Sigmoid colon (tissue), 6 donors: ENCODE measurements at regions not wholly inside any gene's neighbourhood (a gene's known extent, or its start where the extent isn't known, plus 50 kb on each side); places are given as distances from the start of the nearest gene placed in this dataset.
"Not testable (repeated sequence)": the region's sequence is repeated elsewhere in the genome, so short reads cannot be mapped to it uniquely, and the experiment has no call there.

ENCODE experiments used
- DNase-seq: peaks from one replicate; pipeline ENCODE4 v3.0.0-alpha.2; 2019
- H3K27ac ChIP-seq, 4 donors: fragments of 200-600 bp; sonication (generic); one replicate each; pipeline ENCODE4 v1.5.1; 2016 to 2019; ENCODE audit warnings: mild to moderate bottlenecking in 1 of 4
- H3K27me3 ChIP-seq, 3 donors: fragments of 200-600 bp; sonication (generic); one replicate each; pipeline ENCODE4 v1.5.1; 2019; ENCODE audit warnings: mild to moderate bottlenecking in 1 of 3
- H3K36me3 ChIP-seq, 4 donors: fragments of 200-600 bp; sonication (generic); one replicate each; pipeline ENCODE4 v1.5.1; 2016 to 2019
- H3K4me1 ChIP-seq, 4 donors: fragments of 200-600 bp; sonication (generic); one replicate each; pipeline ENCODE4 v1.5.1; 2017 to 2019
- H3K4me3 ChIP-seq, 4 donors: fragments of 200-600 bp; sonication (generic); one replicate each; pipeline ENCODE4 v1.5.1; 2017 to 2019; ENCODE audit warnings: mild to moderate bottlenecking in 2 of 4, moderate library complexity in 1 of 4
- H3K9me3 ChIP-seq, 4 donors: fragments of 200-600 bp in 3 of 4; sonication (generic) in 3 of 4; one replicate each; pipeline versions ENCODE4 v1.5.1 to v1.6.1; 2013 to 2019
- CTCF ChIP-seq, 4 experiments: fragments of 450-650 bp in 3 of 4; fragments of 200-600 bp in 1 of 4; IDR thresholded peaks; one replicate each; pipeline ENCODE4 v1.5.1; 2016 to 2019; ENCODE audit warnings: antibody characterized with exemption in 4 of 4, mild to moderate bottlenecking in 3 of 4, moderate library complexity in 2 of 4
- EP300 ChIP-seq, 4 donors: sonication (generic); formaldehyde crosslinking; IDR thresholded peaks; one replicate each; pipeline ENCODE4 v1.6.1; 2017; ENCODE audit warnings: antibody characterized with exemption in 4 of 4
- POLR2A ChIP-seq, 2 donors: fragments of 450-650 bp; IDR thresholded peaks; one replicate each; pipeline ENCODE4 v1.6.1; 2016; ENCODE audit warnings: antibody characterized with exemption in 2 of 2, mild to moderate bottlenecking in 2 of 2, moderate library complexity in 2 of 2
- POLR2AphosphoS5 ChIP-seq, 4 donors: sonication (generic); formaldehyde crosslinking; IDR thresholded peaks; one replicate each; pipeline ENCODE4 v1.6.1; 2017; ENCODE audit warnings: antibody characterized with exemption in 4 of 4
- WGBS, 2 donors: extraction: QIAGEN DNeasy Blood & Tissue Kit; methylation state at CpG; one replicate each; pipeline ENCODE4 v1.1.7; 2013; 5-methylcytosine and 5-hydroxymethylcytosine counted together
- intact Hi-C: fragments of 100-400 bp; cut with DNase I; formaldehyde crosslinking; loops from one replicate; pipeline ENCODE4 v1.15.1; 2023
- donor health status: healthy with polysubstance abuse.
- donor health status: healthy.

GRCh38 chr14:38662781-38663180 is 406.9 kb upstream of the CLEC14A start:
- intact Hi-C loops = no loop called here
- Histone ChIP-seq H3K36me3 (no peaks in the 10 kb centered on the region), H3K9me3 (no peaks in the 10 kb centered on the region), H3K27ac (no peak overlapping the region), H3K4me1 (no peaks in the 10 kb centered on the region), H3K4me3 (no peak overlapping the region), H3K27me3 (no peaks in the 10 kb centered on the region)
- DNase-seq = no peak
- 43 to 63% methylated on average over 3 of the region's 3 CpGs for WGBS, 2 donors
- TF ChIP-seq EP300 (IDR thresholded peaks at IDR 0.05) = no peak
- TF ChIP-seq CTCF (IDR thresholded peaks at IDR 0.05) = no peak
- no peak for TF ChIP-seq POLR2AphosphoS5 (IDR thresholded peaks at IDR 0.05)
- no peak for TF ChIP-seq POLR2A (IDR thresholded peaks at IDR 0.05)

GRCh38 chr14:38646391-38646790 is 390.5 kb upstream of the CLEC14A start:
- H3K27me3 ChIP-seq = no peaks in the 10 kb centered on the region
- TF ChIP-seq CTCF (IDR thresholded peaks at IDR 0.05) (no peak), EP300 (IDR thresholded peaks at IDR 0.05) (no peak), POLR2A (IDR thresholded peaks at IDR 0.05) (no peak), POLR2AphosphoS5 (IDR thresholded peaks at IDR 0.05) (no peak)
- no peaks in the 10 kb centered on the region for H3K36me3 ChIP-seq
- no peaks in the 10 kb centered on the region for H3K9me3 ChIP-seq
- WGBS, 2 donors = 63 to 73% methylated on average over 2 of the region's 2 CpGs
- intact Hi-C loops = no loop called here
- DNase-seq = no peak
- no peaks in the 10 kb centered on the region for H3K4me1 ChIP-seq
- H3K27ac ChIP-seq = no peak overlapping the region
- no peak overlapping the region for H3K4me3 ChIP-seq

- DNase-seq, H3K4me1 ChIP-seq, H3K27ac ChIP-seq, H3K4me3 ChIP-seq, H3K27me3 ChIP-seq, intact Hi-C loops, H3K36me3 ChIP-seq, H3K9me3 ChIP-seq: not testable (repeated sequence)
- WGBS, 2 donors = 92 to 96% methylated on average over 19 of the region's 19 CpGs
Measured at GRCh38 chr14:38634913-38635312, 379.0 kb upstream of the CLEC14A start.

GRCh38 chr14:38629412-38629811 is 373.5 kb upstream of the CLEC14A start:
- WGBS, 2 donors = 82 to 85% methylated on average over 3 of the region's 3 CpGs
- Histone ChIP-seq H3K36me3 (no peaks in the 10 kb centered on the region), H3K9me3 (no peaks in the 10 kb centered on the region), H3K4me1 (no peaks in the 10 kb centered on the region), H3K27me3 (no peaks in the 10 kb centered on the region), H3K4me3 (no peak overlapping the region), H3K27ac (no peak overlapping the region)
- intact Hi-C loops = no loop called here
- TF ChIP-seq POLR2A (IDR thresholded peaks at IDR 0.05) (no peak), POLR2AphosphoS5 (IDR thresholded peaks at IDR 0.05) (no peak), EP300 (IDR thresholded peaks at IDR 0.05) (no peak), CTCF (IDR thresholded peaks at IDR 0.05) (no peak)
- no peak for DNase-seq

GRCh38 chr14:38627163-38627562 is 371.3 kb upstream of the CLEC14A start:
- Histone ChIP-seq H3K9me3 (no peaks in the 10 kb centered on the region), H3K36me3 (no peaks in the 10 kb centered on the region), H3K27ac (no peak overlapping the region), H3K4me1 (no peaks in the 10 kb centered on the region), H3K4me3 (no peak overlapping the region), H3K27me3 (no peaks in the 10 kb centered on the region)
- DNase-seq = no peak
- intact Hi-C loops = no loop called here
- TF ChIP-seq POLR2A (IDR thresholded peaks at IDR 0.05) (no peak), EP300 (IDR thresholded peaks at IDR 0.05) (no peak), POLR2AphosphoS5 (IDR thresholded peaks at IDR 0.05) (no peak), CTCF (IDR thresholded peaks at IDR 0.05) (no peak)
- WGBS, 2 donors = 84 to 92% methylated on average over 2 of the region's 2 CpGs
